ENCODE measurements at regions not wholly inside any gene's neighbourhood (a gene's known extent, or its start where the extent isn't known, plus 50 kb on each side); places are given as distances from the start of the nearest gene placed in this dataset.

DNA sequence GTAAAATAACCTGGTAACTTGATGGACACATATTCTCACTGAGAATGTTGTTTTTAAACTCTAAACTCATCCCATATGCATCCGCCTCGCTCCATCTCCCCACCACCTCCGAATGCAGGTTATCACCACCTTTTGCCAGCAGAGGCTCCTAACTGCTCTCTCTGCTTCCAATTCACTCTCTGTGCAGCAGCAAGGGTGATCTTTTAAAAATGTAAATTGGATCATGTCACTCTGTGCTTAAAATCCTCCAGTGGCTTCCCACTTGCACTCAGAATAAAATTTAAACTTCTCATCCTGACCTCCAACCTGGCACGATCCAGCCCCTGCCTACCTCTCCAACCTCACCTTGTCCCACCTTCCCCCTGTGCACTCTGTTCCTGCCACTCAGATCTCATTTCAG is 317.2 kb downstream of the ZSWIM6 start:
- DNase-seq (ENCODE audit: low read depth) = no peak
- no peak for TF ChIP-seq CTCF (IDR thresholded peaks at IDR 0.05; ENCODE audit: insufficient read depth, low read depth, low read length, missing control alignments)
- H3K4me3 ChIP-seq (ENCODE audit: low read depth, low read length) = no peak overlapping the region

GRCh38 chr5:61649971-61650370 is 317.9 kb downstream of the ZSWIM6 start:
- no peak for DNase-seq (ENCODE audit: low read depth)
- no peak for TF ChIP-seq CTCF (IDR thresholded peaks at IDR 0.05; ENCODE audit: insufficient read depth, low read depth, low read length, missing control alignments)
- H3K4me3 ChIP-seq (ENCODE audit: low read depth, low read length) = no peak overlapping the region

GRCh38 chr5:61650661-61651060 is 318.6 kb downstream of the ZSWIM6 start:
- no peak for DNase-seq (ENCODE audit: low read depth)
- H3K4me3 ChIP-seq (ENCODE audit: low read depth, low read length) = no peak overlapping the region
- no peak for TF ChIP-seq CTCF (IDR thresholded peaks at IDR 0.05; ENCODE audit: insufficient read depth, low read depth, low read length, missing control alignments)

DNA sequence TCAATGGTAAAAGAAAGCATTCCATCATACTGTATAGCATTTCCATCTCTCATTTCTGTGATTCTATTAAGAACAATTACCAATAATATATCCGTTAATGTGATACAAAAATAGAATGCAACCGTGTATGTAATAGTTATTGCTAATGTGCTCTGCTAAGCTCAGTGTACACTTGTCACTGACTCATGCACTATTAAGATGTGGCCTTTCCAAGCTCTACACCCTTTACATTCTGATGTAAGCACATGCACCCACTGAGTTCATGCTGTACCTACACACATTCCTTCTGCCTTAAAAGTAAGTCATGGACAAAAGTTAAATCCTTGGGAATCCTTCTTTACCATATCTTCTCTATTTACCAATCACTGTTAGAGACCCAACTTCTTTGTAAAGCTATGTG is 319.1 kb downstream of the ZSWIM6 start:
- no peak for TF ChIP-seq CTCF (IDR thresholded peaks at IDR 0.05; ENCODE audit: insufficient read depth, low read depth, low read length, missing control alignments)
- DNase-seq (ENCODE audit: low read depth) = no peak
- no peak overlapping the region for H3K4me3 ChIP-seq (ENCODE audit: low read depth, low read length)

GRCh38 chr5:61652916-61653315 is 320.9 kb downstream of the ZSWIM6 start:
- TF ChIP-seq CTCF (IDR thresholded peaks at IDR 0.05; ENCODE audit: insufficient read depth, low read depth, low read length, missing control alignments) = no peak
- H3K4me3 ChIP-seq (ENCODE audit: low read depth, low read length) = no peak overlapping the region
- DNase-seq (ENCODE audit: low read depth) = no peak

DNA sequence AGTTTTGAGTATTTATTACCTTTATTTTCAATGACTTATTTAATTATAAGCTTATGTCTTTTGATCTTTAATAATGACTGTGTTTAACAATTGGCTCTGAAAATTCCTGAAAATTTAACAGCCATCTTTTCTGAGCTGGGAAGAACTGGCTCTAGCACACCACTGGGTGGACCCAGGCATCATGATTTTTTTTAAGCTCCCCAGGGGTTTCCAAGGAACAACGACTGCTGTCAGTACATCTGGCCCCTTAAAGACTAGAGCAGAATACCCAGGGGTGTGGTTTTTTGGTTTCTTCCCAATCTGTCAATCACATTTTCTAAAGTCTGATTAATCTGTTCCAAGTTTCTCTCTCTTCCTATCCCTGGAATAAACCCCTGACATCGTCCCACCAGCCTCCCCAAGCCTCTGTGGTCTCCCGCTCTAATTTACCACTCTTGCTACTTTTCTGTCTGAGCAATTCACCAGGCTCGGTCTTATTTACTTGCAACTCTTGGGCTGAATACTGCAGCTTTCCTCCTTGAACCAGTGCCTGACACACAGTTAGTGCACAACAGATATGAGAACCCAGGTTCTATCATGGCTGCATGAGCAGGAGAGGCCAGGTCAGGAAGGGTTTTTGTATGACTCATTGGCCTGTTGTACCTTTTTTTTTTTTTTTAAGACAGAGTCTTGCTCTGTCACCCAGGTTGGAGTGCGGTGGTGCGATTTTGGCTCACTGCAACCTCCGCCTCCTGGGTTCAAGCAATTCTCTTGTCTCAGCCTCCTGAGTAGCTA is 321.9 kb downstream of the ZSWIM6 start:
- H3K4me3 ChIP-seq (ENCODE audit: low read depth, low read length) = no peak overlapping the region
- no peak for TF ChIP-seq CTCF (IDR thresholded peaks at IDR 0.05; ENCODE audit: insufficient read depth, low read depth, low read length, missing control alignments)
- no peak for DNase-seq (ENCODE audit: low read depth)

DNA sequence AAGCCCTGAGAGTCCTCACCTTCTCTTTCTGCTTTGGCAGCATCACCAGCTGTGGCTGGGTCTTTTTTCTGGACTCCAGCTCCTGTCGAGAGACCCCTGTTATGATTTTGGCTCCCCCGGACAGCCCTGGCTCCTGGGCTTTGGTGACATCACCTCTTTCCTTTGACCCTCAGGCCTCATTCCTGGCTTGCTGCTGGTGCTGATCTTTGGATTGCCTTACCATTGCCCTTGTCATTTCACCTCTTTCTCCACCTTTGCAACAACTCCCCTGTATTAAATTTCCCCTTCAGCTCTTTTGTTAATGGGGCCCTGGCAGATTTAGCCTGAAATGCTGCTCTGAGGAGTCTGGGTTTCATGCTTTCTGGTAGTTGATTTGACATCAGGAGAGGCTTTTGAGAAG is 322.8 kb downstream of the ZSWIM6 start:
- H3K4me3 ChIP-seq (ENCODE audit: low read depth, low read length) = no peak overlapping the region
- no peak for TF ChIP-seq CTCF (IDR thresholded peaks at IDR 0.05; ENCODE audit: insufficient read depth, low read depth, low read length, missing control alignments)
- DNase-seq (ENCODE audit: low read depth) = no peak
